GM18867 (cell line): ENCODE measurements at regions not wholly inside any gene's neighbourhood (a gene's known extent, or its start where the extent isn't known, plus 50 kb on each side); places are given as distances from the start of the nearest gene placed in this dataset.
"Not testable (repeated sequence)": the region's sequence is repeated elsewhere in the genome, so short reads cannot be mapped to it uniquely, and the experiment has no call there.

ENCODE experiments used
- ATAC-seq: cut with Tn5 transposase; IDR thresholded peaks from one replicate; pipeline ENCODE4 v1.9.1; 2021; ENCODE audit warnings: mild to moderate bottlenecking, moderate library complexity; ENCODE audit not compliant: unreplicated experiment

- ATAC-seq, result no peak
Measured at GRCh38 chrX:94814216-94814615, 1140.2 kb downstream of the FAM133A start.

DNA sequence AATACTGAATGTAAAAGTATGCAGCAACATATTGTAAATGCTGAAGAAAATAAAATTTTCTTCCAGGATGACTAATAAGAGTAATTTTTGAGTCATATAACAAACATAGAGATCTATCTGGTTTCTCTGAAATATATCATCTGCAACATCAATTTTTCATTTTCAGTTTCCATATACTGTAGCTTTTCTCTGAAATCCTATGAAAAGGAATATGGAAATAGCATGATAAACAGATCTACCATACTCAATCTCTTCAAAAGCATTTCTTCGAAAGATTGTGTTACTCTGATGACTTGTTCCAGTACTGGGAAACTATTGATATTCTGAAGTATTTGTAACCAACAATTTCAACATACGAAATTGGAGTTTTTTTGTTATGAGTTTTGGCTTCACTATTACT, 1156.7 kb downstream of the FAM133A start:
- ATAC-seq, result peak; percentile 72

GRCh38 chrX:94831364-94831763, 1157.4 kb downstream of the FAM133A start:
- peak; percentile 61 for ATAC-seq

GRCh38 chrX:94834226-94834625, 1160.2 kb downstream of the FAM133A start:
- ATAC-seq, result no peak

GRCh38 chrX:94850811-94851210, 1176.8 kb downstream of the FAM133A start:
- ATAC-seq, result no peak

GRCh38 chrX:94854251-94854650, 1180.2 kb downstream of the FAM133A start:
- ATAC-seq, result no peak

- not testable (repeated sequence) for ATAC-seq
Measured at GRCh38 chrX:94862470-94862869, 1188.5 kb downstream of the FAM133A start.

DNA sequence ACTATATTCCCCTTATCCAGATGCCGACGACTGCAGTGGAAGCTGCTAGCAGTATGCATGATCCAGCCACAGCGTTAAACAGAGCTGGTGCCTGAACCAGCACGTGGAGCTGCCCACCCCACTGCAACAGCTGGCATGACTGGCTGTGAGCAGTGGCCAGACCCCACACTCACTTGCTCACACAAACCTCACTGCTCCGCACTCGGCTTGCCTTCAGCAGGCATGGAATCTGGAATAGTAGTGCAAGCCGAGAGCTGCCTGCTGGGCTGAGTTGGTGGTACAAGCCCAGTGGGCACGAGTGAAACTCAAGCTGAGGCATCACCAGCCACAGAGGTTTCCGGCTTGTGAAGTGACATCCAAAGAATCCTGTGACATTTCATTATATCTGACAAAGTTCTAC, 1197.6 kb downstream of the FAM133A start:
- no peak for ATAC-seq

GRCh38 chrX:94901849-94902248, 1227.8 kb downstream of the FAM133A start:
- ATAC-seq, result no peak

- ATAC-seq, result no peak
Measured at GRCh38 chrX:94908171-94908570, 1234.2 kb downstream of the FAM133A start.

GRCh38 chrX:94908648-94909047, 1234.6 kb downstream of the FAM133A start:
- ATAC-seq, result no peak

GRCh38 chrX:94914235-94914634, 1240.2 kb downstream of the FAM133A start:
- ATAC-seq, result no peak

GRCh38 chrX:94932278-94932965, 1258.4 kb downstream of the FAM133A start:
- peak; percentile 92 for ATAC-seq

- ATAC-seq, result no peak
Measured at GRCh38 chrX:94936722-94937121, 1262.7 kb downstream of the FAM133A start.

DNA sequence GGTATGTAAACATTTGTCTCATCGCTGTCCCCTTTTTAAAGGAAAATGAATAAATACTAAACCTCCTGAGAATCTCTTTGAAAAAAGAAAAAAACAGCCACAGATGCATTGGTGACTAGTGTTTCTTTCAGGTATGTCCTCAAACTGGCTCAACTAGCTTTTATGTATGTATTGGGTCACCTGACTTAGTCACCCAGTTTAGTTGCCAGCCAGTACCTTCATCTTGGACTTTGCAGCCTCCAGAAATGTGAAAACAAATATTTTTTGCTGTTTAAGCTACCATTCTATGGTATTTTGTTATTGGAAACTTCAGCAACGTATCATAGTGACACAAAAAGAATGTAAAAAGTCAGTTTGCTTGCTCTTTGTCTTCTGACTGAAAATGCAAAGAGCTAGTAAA, 1263.5 kb downstream of the FAM133A start:
- ATAC-seq, result no peak

DNA sequence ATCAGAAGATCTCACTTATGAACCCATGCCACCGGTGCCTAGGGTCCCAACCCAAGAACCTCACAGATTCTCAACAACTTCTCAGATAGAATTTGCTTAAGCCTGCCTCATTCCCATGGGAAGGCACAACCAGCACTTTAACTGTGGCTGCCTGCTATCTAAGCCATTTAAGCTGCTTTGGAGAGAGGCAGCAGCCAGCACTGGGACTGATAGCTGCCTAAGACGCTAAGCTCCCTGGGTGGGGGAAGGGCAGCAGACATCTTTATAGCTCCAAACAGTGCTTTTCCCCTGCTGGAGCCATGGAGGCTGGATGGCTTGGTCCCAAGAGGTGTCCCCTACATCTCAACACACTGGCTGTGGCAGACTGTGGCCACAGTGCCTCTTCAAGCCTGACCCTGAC, 1268.6 kb downstream of the FAM133A start:
- no peak for ATAC-seq

- not testable (repeated sequence) for ATAC-seq
Measured at GRCh38 chrX:94946137-94946536, 1272.1 kb downstream of the FAM133A start.

- ATAC-seq, result no peak
Measured at GRCh38 chrX:94961730-94962129, 1287.7 kb downstream of the FAM133A start.

GRCh38 chrX:94977562-94977961, 1303.6 kb downstream of the FAM133A start:
- no peak for ATAC-seq

GRCh38 chrX:94977986-94978385, 1304.0 kb downstream of the FAM133A start:
- ATAC-seq, result no peak
